Activated CD8-positive, alpha-beta memory T cell treated with anti-CD3 and anti-CD28 coated beads for 4 hours (primary cell): ENCODE measurements at regions not wholly inside any gene's neighbourhood (a gene's known extent, or its start where the extent isn't known, plus 50 kb on each side); places are given as distances from the start of the nearest gene placed in this dataset.

Experiments
- DNase-seq, 2 donors: peaks; one replicate each; pipeline ENCODE4 v3.0.0-alpha.2; 2020; ENCODE audit warnings: low read depth in 2 of 2

- DNase-seq = peak in 1 of 2 donors; percentile 30
Measured at GRCh38 chr1:42035205-42035829, 116.6 kb upstream of the HIVEP3 start.

- no peak for DNase-seq
Measured at GRCh38 chr1:42034426-42034825, 115.7 kb upstream of the HIVEP3 start.

- DNase-seq = no peak
Measured at GRCh38 chr1:42033629-42034028, 114.9 kb upstream of the HIVEP3 start.

GRCh38 chr1:42017730-42018129 lies 99.0 kb upstream of the HIVEP3 start:
- DNase-seq = no peak

GRCh38 chr1:42017259-42017658 lies 98.5 kb upstream of the HIVEP3 start:
- no peak for DNase-seq

GRCh38 chr1:42014823-42015222 lies 96.1 kb upstream of the HIVEP3 start:
- no peak for DNase-seq

- DNase-seq = no peak
Measured at GRCh38 chr1:42013881-42014470, 95.3 kb upstream of the HIVEP3 start.

GRCh38 chr1:42012852-42013251 lies 94.1 kb upstream of the HIVEP3 start:
- no peak for DNase-seq

- DNase-seq = no peak
Measured at GRCh38 chr1:42010381-42010780, 91.7 kb upstream of the HIVEP3 start.

GRCh38 chr1:42008264-42008663 lies 89.5 kb upstream of the HIVEP3 start:
- DNase-seq = no peak

- DNase-seq = no peak
Measured at GRCh38 chr1:42006836-42007235, 88.1 kb upstream of the HIVEP3 start.

GRCh38 chr1:42006093-42006492 lies 87.4 kb upstream of the HIVEP3 start:
- no peak for DNase-seq

GRCh38 chr1:42005530-42005929 lies 86.8 kb upstream of the HIVEP3 start:
- DNase-seq = no peak

- DNase-seq = no peak
Measured at GRCh38 chr1:42004860-42005259, 86.1 kb upstream of the HIVEP3 start.

GRCh38 chr1:42004322-42004721 lies 85.6 kb upstream of the HIVEP3 start:
- no peak for DNase-seq

- no peak for DNase-seq
Measured at GRCh38 chr1:42003433-42003832, 84.7 kb upstream of the HIVEP3 start.

GRCh38 chr1:42002220-42002619 lies 83.5 kb upstream of the HIVEP3 start:
- DNase-seq = no peak

- no peak for DNase-seq
Measured at GRCh38 chr1:42000766-42001165, 82.0 kb upstream of the HIVEP3 start.

GRCh38 chr1:41999884-42000283 lies 81.2 kb upstream of the HIVEP3 start:
- no peak for DNase-seq

- DNase-seq = no peak
Measured at GRCh38 chr1:41998250-41998649, 79.5 kb upstream of the HIVEP3 start.

GRCh38 chr1:41997153-41997552 lies 78.4 kb upstream of the HIVEP3 start:
- no peak for DNase-seq

- no peak for DNase-seq
Measured at GRCh38 chr1:41995441-41996130, 76.9 kb upstream of the HIVEP3 start.

- DNase-seq = no peak
Measured at GRCh38 chr1:41994195-41994894, 75.6 kb upstream of the HIVEP3 start.
